ENCODE measurements at regions not wholly inside any gene's neighbourhood (a gene's known extent, or its start where the extent isn't known, plus 50 kb on each side); places are given as distances from the start of the nearest gene placed in this dataset.

DNA sequence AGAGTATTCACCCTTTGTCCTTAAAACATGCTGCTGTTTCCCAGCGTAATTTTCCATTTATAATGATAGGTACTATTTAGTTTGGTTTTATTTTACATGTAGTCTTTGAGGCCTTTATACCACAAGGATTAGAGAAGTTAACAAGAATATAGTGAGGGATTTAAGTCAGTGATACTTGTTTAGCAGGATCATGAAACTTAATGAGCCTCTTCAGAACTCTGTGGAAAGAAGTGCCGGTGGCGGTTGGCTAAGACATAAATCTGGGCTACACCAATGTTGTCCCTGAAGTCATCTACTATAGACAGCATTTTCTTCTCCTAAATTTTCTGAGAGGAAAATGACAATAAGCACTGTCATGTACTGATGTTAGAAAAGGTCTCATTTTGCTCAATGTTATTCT, 1226.0 kb upstream of the SEL1L start:
- ChIA-PET CTCF (no interaction called here), POLR2A (no interaction called here)
- no peaks in the 10 kb centered on the region for H3K4me1 ChIP-seq (ENCODE audit: control insufficient read depth in 1 of 2, extremely low read depth in 1 of 2, insufficient read depth in 2 of 2, low read length in 2 of 2)
- no CpG with 5 or more reads among the region's 3 CpGs for WGBS (ENCODE audit: insufficient coverage)
- H3K27me3 Mint-ChIP-seq: no peaks in the 10 kb centered on the region
- H3K9me3 Mint-ChIP-seq: peaks cover 9 to 17% (median 11%) of the 10 kb centered on the region in 3 donors
- no peak for DNase-seq
- H3K27ac ChIP-seq (ENCODE audit: low read length): no peak overlapping the region
- H3K4me1 Mint-ChIP-seq: no peaks in the 10 kb centered on the region
- H3K27me3 ChIP-seq (replicated peaks in 1 of 2; ENCODE audit: control insufficient read depth in 2 of 2, extremely low read depth in 1 of 2, insufficient read depth in 2 of 2, low read length in 1 of 2): no peaks in the 10 kb centered on the region
- no peaks in the 10 kb centered on the region for H3K36me3 Mint-ChIP-seq
- H3K36me3 ChIP-seq (ENCODE audit: control insufficient read depth in 2 of 2, extremely low read depth in 1 of 2, insufficient read depth in 1 of 2, low read length in 1 of 2): no peaks in the 10 kb centered on the region
- no peaks in the 10 kb centered on the region for H3K9me3 ChIP-seq
- no peak overlapping the region for H3K27ac Mint-ChIP-seq
- no peak overlapping the region for H3K4me3 Mint-ChIP-seq
- ATAC-seq (replicated peaks in 1 of 4): no peak
- no peak overlapping the region for H3K4me3 ChIP-seq (ENCODE audit: control insufficient read depth in 1 of 2, extremely low read depth in 1 of 2, low read length in 1 of 2)

DNA sequence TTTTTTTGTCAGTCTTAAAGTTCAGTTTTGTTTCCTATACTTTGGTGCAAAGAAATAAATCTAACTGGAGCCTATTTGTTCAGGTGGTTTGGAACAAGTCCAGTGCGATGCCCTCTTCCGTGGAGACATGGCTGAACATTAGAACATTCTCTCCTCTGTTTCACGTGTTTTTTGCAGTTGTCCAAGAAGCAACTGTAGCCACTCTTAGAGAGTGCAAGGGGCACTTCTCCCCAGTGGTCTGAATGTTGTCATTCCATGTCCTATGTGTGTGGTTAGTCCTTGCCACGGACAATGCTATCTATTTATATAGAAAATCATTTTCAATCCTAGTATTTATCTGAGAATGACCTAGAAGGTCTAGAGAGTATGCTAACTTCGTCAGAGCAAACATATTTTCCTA, 1232.5 kb upstream of the SEL1L start:
- Histone ChIP-seq H3K36me3 (ENCODE audit: control insufficient read depth in 2 of 2, extremely low read depth in 1 of 2, insufficient read depth in 1 of 2, low read length in 1 of 2) (no peaks in the 10 kb centered on the region), H3K27me3 (replicated peaks in 1 of 2; ENCODE audit: control insufficient read depth in 2 of 2, extremely low read depth in 1 of 2, insufficient read depth in 2 of 2, low read length in 1 of 2) (no peaks in the 10 kb centered on the region), H3K9me3 (no peaks in the 10 kb centered on the region), H3K27ac (ENCODE audit: low read length) (no peak overlapping the region), H3K4me1 (ENCODE audit: control insufficient read depth in 1 of 2, extremely low read depth in 1 of 2, insufficient read depth in 2 of 2, low read length in 2 of 2) (no peaks in the 10 kb centered on the region), H3K4me3 (ENCODE audit: control insufficient read depth in 1 of 2, extremely low read depth in 1 of 2, low read length in 1 of 2) (no peak overlapping the region)
- DNase-seq: no peak
- Mint-ChIP-seq H3K4me3 (no peak overlapping the region), H3K9me3 (peaks cover 3 to 8% (median 4%) of the 10 kb centered on the region in 3 donors), H3K36me3 (no peaks in the 10 kb centered on the region), H3K4me1 (no peaks in the 10 kb centered on the region), H3K27me3 (no peaks in the 10 kb centered on the region), H3K27ac (no peak overlapping the region)
- ChIA-PET CTCF (no interaction called here), POLR2A (no interaction called here)
- no peak for ATAC-seq (replicated peaks in 1 of 4)
- 90% methylated on average over 2 of the region's 5 CpGs for WGBS (ENCODE audit: insufficient coverage)

DNA sequence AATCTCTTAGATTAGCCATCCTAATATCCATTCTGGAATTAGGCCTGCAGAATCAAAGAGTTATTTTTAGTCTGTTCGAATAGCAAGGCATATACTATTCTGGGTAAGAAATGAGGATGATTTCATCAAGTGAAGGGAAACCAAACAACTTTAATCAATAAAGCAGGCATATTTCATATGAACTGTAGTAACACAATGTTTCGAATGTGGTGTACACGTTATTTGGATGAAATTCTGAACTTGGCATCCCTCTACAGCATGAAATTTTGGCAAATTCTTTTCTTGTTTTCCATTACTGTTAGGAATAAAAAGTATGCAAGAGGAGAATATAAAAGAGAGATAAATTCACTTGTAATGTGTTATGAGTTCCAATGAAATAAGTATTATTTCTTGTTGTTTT, 1233.3 kb upstream of the SEL1L start:
- no peak for ATAC-seq (replicated peaks in 1 of 4)
- ChIA-PET POLR2A (no interaction called here), CTCF (no interaction called here)
- Mint-ChIP-seq H3K27me3 (no peaks in the 10 kb centered on the region), H3K36me3 (no peaks in the 10 kb centered on the region), H3K9me3 (peaks cover 4 to 10% (median 8%) of the 10 kb centered on the region in 3 donors), H3K27ac (no peak overlapping the region), H3K4me1 (no peaks in the 10 kb centered on the region), H3K4me3 (no peak overlapping the region)
- H3K27ac ChIP-seq (ENCODE audit: low read length): no peak overlapping the region
- H3K9me3 ChIP-seq: no peaks in the 10 kb centered on the region
- DNase-seq: no peak
- no peak overlapping the region for H3K4me3 ChIP-seq (ENCODE audit: control insufficient read depth in 1 of 2, extremely low read depth in 1 of 2, low read length in 1 of 2)
- no peaks in the 10 kb centered on the region for H3K36me3 ChIP-seq (ENCODE audit: control insufficient read depth in 2 of 2, extremely low read depth in 1 of 2, insufficient read depth in 1 of 2, low read length in 1 of 2)
- WGBS (ENCODE audit: insufficient coverage): no CpG with 5 or more reads among the region's 3 CpGs
- no peaks in the 10 kb centered on the region for H3K4me1 ChIP-seq (ENCODE audit: control insufficient read depth in 1 of 2, extremely low read depth in 1 of 2, insufficient read depth in 2 of 2, low read length in 2 of 2)
- no peaks in the 10 kb centered on the region for H3K27me3 ChIP-seq (replicated peaks in 1 of 2; ENCODE audit: control insufficient read depth in 2 of 2, extremely low read depth in 1 of 2, insufficient read depth in 2 of 2, low read length in 1 of 2)

- Histone ChIP-seq H3K9me3 (no peaks in the 10 kb centered on the region), H3K4me3 (ENCODE audit: control insufficient read depth in 1 of 2, extremely low read depth in 1 of 2, low read length in 1 of 2) (no peak overlapping the region), H3K27me3 (replicated peaks in 1 of 2; ENCODE audit: control insufficient read depth in 2 of 2, extremely low read depth in 1 of 2, insufficient read depth in 2 of 2, low read length in 1 of 2) (no peaks in the 10 kb centered on the region), H3K4me1 (ENCODE audit: control insufficient read depth in 1 of 2, extremely low read depth in 1 of 2, insufficient read depth in 2 of 2, low read length in 2 of 2) (no peaks in the 10 kb centered on the region), H3K36me3 (ENCODE audit: control insufficient read depth in 2 of 2, extremely low read depth in 1 of 2, insufficient read depth in 1 of 2, low read length in 1 of 2) (no peaks in the 10 kb centered on the region), H3K27ac (ENCODE audit: low read length) (no peak overlapping the region)
- Mint-ChIP-seq H3K36me3 (no peaks in the 10 kb centered on the region), H3K9me3 (peaks cover 3 to 21% (median 6%) of the 10 kb centered on the region in 3 donors), H3K4me1 (no peaks in the 10 kb centered on the region), H3K4me3 (no peak overlapping the region), H3K27ac (no peak overlapping the region), H3K27me3 (no peaks in the 10 kb centered on the region)
- WGBS (ENCODE audit: insufficient coverage): 100% methylated on average over 1 of the region's 1 CpG
- ChIA-PET POLR2A (interaction anchor here in 1 of 2 donors (0.6 kb wide), 1 partner anchor 926 kb away, joined by 3 read pairs; no protein-coding TSS in a partner anchor), CTCF (no interaction called here)
- ATAC-seq (replicated peaks in 1 of 4) (no peak), DNase-seq (no peak)
Observed at GRCh38 chr14:82776958-82777357, 1243.3 kb upstream of the SEL1L start.

DNA sequence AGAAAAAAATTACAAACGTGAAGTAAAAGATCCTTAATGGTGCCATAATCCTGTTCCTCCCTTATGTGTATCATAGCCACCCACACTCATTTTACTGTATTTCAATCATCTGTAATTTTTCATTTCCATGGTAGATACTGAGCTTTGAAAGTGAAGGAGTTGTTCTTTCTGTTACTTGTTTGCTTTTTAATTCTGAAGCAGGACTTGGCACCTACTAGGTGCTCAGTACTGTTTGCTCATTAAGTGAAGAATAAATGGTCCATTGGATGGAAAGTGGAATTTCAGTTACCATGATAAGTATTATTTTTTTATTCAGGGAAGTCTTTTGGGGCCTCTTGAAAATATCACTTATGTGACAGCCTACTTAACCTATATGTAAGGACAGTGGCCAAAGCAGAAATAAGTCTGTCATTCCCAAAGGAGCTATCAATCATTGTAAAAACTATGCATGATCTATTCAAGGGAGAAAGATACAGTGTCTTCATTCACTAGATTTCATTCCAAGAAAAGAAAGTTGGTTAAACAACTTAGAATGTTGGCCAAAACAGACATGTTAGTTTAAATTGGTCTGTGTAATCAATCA, 1244.4 kb upstream of the SEL1L start:
- H3K4me3 ChIP-seq (ENCODE audit: control insufficient read depth in 1 of 2, extremely low read depth in 1 of 2, low read length in 1 of 2): no peak overlapping the region
- WGBS (ENCODE audit: insufficient coverage): no CpG with 5 or more reads among the region's 1 CpG
- H3K9me3 ChIP-seq: no peaks in the 10 kb centered on the region
- Mint-ChIP-seq H3K9me3 (peaks cover 0 to 21% (median 6%) of the 10 kb centered on the region in 3 donors), H3K4me1 (no peaks in the 10 kb centered on the region), H3K36me3 (no peaks in the 10 kb centered on the region), H3K4me3 (no peak overlapping the region), H3K27ac (no peak overlapping the region), H3K27me3 (no peaks in the 10 kb centered on the region)
- no peak overlapping the region for H3K27ac ChIP-seq (ENCODE audit: low read length)
- ChIA-PET CTCF (no interaction called here), POLR2A (no interaction called here)
- no peaks in the 10 kb centered on the region for H3K4me1 ChIP-seq (ENCODE audit: control insufficient read depth in 1 of 2, extremely low read depth in 1 of 2, insufficient read depth in 2 of 2, low read length in 2 of 2)
- no peak for ATAC-seq (replicated peaks in 1 of 4)
- H3K36me3 ChIP-seq (ENCODE audit: control insufficient read depth in 2 of 2, extremely low read depth in 1 of 2, insufficient read depth in 1 of 2, low read length in 1 of 2): no peaks in the 10 kb centered on the region
- no peaks in the 10 kb centered on the region for H3K27me3 ChIP-seq (replicated peaks in 1 of 2; ENCODE audit: control insufficient read depth in 2 of 2, extremely low read depth in 1 of 2, insufficient read depth in 2 of 2, low read length in 1 of 2)
- no peak for DNase-seq

GRCh38 chr14:82778601-82779000, 1244.9 kb upstream of the SEL1L start:
- Histone ChIP-seq H3K9me3 (no peaks in the 10 kb centered on the region), H3K27me3 (replicated peaks in 1 of 2; ENCODE audit: control insufficient read depth in 2 of 2, extremely low read depth in 1 of 2, insufficient read depth in 2 of 2, low read length in 1 of 2) (no peaks in the 10 kb centered on the region), H3K4me3 (ENCODE audit: control insufficient read depth in 1 of 2, extremely low read depth in 1 of 2, low read length in 1 of 2) (no peak overlapping the region), H3K27ac (ENCODE audit: low read length) (no peak overlapping the region), H3K36me3 (ENCODE audit: control insufficient read depth in 2 of 2, extremely low read depth in 1 of 2, insufficient read depth in 1 of 2, low read length in 1 of 2) (no peaks in the 10 kb centered on the region), H3K4me1 (ENCODE audit: control insufficient read depth in 1 of 2, extremely low read depth in 1 of 2, insufficient read depth in 2 of 2, low read length in 2 of 2) (no peaks in the 10 kb centered on the region)
- no peak overlapping the region for H3K27ac Mint-ChIP-seq
- H3K36me3 Mint-ChIP-seq: no peaks in the 10 kb centered on the region
- H3K4me1 Mint-ChIP-seq: no peaks in the 10 kb centered on the region
- CTCF ChIA-PET: no interaction called here
- H3K27me3 Mint-ChIP-seq: no peaks in the 10 kb centered on the region
- DNase-seq: no peak
- no peak overlapping the region for H3K4me3 Mint-ChIP-seq
- POLR2A ChIA-PET: no interaction called here
- no CpG with 5 or more reads among the region's 3 CpGs for WGBS (ENCODE audit: insufficient coverage)
- peaks cover 0 to 21% (median 6%) of the 10 kb centered on the region in 3 donors for H3K9me3 Mint-ChIP-seq
- no peak for ATAC-seq (replicated peaks in 1 of 4)

DNA sequence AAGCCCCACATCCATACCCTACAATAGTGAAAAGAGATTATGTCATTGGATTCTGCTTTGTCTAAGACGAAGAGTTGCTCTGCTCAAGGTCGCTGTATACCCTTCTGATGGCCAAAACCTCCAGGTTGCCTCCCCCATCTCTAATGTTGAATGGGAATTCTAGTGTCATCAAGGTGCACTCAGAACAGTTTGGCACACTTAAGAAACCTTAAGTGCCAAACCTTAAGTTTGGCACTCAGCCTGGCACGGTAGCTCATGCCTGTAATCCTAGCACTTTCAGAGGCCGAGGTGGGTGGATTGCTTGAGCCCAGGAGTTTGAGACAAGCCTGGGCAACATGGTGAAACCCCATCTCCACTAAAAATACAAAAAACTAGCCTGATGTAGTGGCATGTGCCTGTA, 1245.6 kb upstream of the SEL1L start:
- Histone ChIP-seq H3K36me3 (ENCODE audit: control insufficient read depth in 2 of 2, extremely low read depth in 1 of 2, insufficient read depth in 1 of 2, low read length in 1 of 2) (no peaks in the 10 kb centered on the region), H3K4me3 (ENCODE audit: control insufficient read depth in 1 of 2, extremely low read depth in 1 of 2, low read length in 1 of 2) (no peak overlapping the region), H3K27ac (ENCODE audit: low read length) (no peak overlapping the region), H3K27me3 (replicated peaks in 1 of 2; ENCODE audit: control insufficient read depth in 2 of 2, extremely low read depth in 1 of 2, insufficient read depth in 2 of 2, low read length in 1 of 2) (no peaks in the 10 kb centered on the region), H3K4me1 (ENCODE audit: control insufficient read depth in 1 of 2, extremely low read depth in 1 of 2, insufficient read depth in 2 of 2, low read length in 2 of 2) (no peaks in the 10 kb centered on the region), H3K9me3 (no peaks in the 10 kb centered on the region)
- Mint-ChIP-seq H3K27ac (no peak overlapping the region), H3K27me3 (no peaks in the 10 kb centered on the region), H3K4me3 (no peak overlapping the region), H3K4me1 (no peaks in the 10 kb centered on the region), H3K9me3 (peaks cover 0 to 19% (median 4%) of the 10 kb centered on the region in 3 donors), H3K36me3 (no peaks in the 10 kb centered on the region)
- ChIA-PET CTCF (no interaction called here), POLR2A (no interaction called here)
- DNase-seq (no peak), ATAC-seq (replicated peaks in 1 of 4) (no peak)
- 100% methylated on average over 1 of the region's 4 CpGs for WGBS (ENCODE audit: insufficient coverage)
